Thyroid gland (tissue), 4 donors: ENCODE measurements at regions not wholly inside any gene's neighbourhood (a gene's known extent, or its start where the extent isn't known, plus 50 kb on each side); places are given as distances from the start of the nearest gene placed in this dataset.
"Not testable (repeated sequence)": the region's sequence is repeated elsewhere in the genome, so short reads cannot be mapped to it uniquely, and the experiment has no call there.

ENCODE experiments used
- DNase-seq, 2 donors: peaks; one replicate each; pipeline ENCODE4 v3.0.0-alpha.2; 2019
- H3K27ac ChIP-seq, 3 donors: fragments of 200-600 bp; sonication (generic); 1 replicate in 2 of 3; 2 replicates in 1 of 3; pipeline ENCODE4 v1.5.1; 2016 to 2019; ENCODE audit warnings: mild to moderate bottlenecking in 1 of 3, moderate library complexity in 1 of 3
- H3K27me3 ChIP-seq: fragments of 200-600 bp; sonication (generic); one replicate; pipeline ENCODE4 v1.5.1; 2019
- H3K36me3 ChIP-seq, 2 donors: fragments of 200-600 bp; sonication (generic); one replicate each; pipeline ENCODE4 v1.5.1; 2016 to 2019
- H3K4me1 ChIP-seq, 2 donors: fragments of 200-600 bp; sonication (generic); one replicate each; pipeline ENCODE4 v1.5.1; 2017 to 2019
- H3K4me3 ChIP-seq, 3 donors: fragments of 200-600 bp; sonication (generic); replicated peaks in 1 of 3; 1 replicate in 2 of 3; 2 replicates in 1 of 3; pipeline ENCODE4 v1.5.1; 2016; ENCODE audit warnings: mild to moderate bottlenecking in 1 of 3
- H3K9me3 ChIP-seq: fragments of 200-600 bp; sonication (generic); one replicate; pipeline ENCODE4 v1.5.1; 2017
- POLR2A ChIP-seq, 2 donors: fragments of 450-650 bp; IDR thresholded peaks; one replicate each; pipeline ENCODE4 v1.6.1; 2017; ENCODE audit warnings: antibody characterized with exemption in 2 of 2, mild to moderate bottlenecking in 2 of 2, moderate library complexity in 1 of 2
- WGBS, 2 donors: methylation state at CpG; one replicate each; pipeline ENCODE4 v1.1.5; 2017; 5-methylcytosine and 5-hydroxymethylcytosine counted together
- intact Hi-C: fragments of 100-400 bp; cut with DNase I; formaldehyde crosslinking; loops from one replicate; pipeline ENCODE4 v1.15.1; 2023
- TF ChIP-seq, protein P1 (sequence below), 6 experiments: fragments of 200-600 bp in 3 of 6; fragments of 450-650 bp in 3 of 6; sonication (generic) in 3 of 6; IDR thresholded peaks; one replicate each; pipeline ENCODE4 v1.5.1; 2016 to 2019; ENCODE audit warnings: antibody characterized with exemption in 6 of 6, mild to moderate bottlenecking in 2 of 6, inconsistent platforms in 1 of 6, moderate library complexity in 1 of 6

DNA sequence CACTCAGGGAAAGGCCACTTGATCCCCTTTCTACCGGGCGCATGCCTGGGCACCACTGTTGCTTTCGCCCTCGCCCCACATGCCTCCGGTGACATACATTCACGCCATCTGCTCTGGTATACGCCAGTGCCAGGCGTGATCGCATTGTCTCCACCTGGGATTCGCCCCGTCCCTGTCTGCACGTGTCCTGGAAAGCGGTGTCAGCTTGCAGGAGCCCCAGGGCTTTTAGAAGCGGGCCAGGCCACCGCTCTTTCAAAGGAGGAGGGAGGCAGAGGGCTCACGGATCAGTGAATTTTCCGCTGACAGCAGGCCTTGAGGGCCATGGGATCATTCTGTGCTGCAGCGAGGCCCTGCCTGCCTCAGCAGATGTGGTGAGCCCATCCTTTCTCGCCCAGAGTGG, 706.1 kb downstream of the KCNJ18 start:
- H3K4me3 ChIP-seq, H3K27ac ChIP-seq, H3K9me3 ChIP-seq, DNase-seq, H3K27me3 ChIP-seq, H3K36me3 ChIP-seq, H3K4me1 ChIP-seq, intact Hi-C loops: not testable (repeated sequence)
- WGBS, 2 donors, result 83% methylated on average over 8 of the region's 19 CpGs; no CpG with 5 or more reads in 1 of the 2 donors

DNA sequence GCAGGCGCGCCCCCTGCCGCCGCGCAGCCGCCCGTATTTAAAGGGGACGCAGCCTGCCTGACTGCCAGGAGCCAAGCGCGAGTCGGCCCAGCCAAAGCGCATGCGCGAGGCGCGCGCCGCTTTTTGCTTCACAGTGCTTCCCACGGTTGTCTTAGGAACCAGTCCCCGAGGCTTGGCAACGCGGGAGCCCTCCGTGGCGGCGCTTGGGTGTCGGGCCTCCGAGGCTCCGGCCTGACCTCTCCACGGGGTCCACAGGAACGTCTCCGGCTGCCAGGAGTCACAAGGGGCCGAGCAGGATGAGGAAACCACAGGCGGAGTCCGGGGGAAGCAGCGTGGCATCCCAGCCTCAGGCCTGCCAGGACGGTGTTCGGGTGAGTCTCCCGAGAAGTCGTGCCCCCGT, 706.7 kb downstream of the KCNJ18 start:
- H3K36me3 ChIP-seq, H3K9me3 ChIP-seq, DNase-seq, H3K27me3 ChIP-seq, intact Hi-C loops, H3K27ac ChIP-seq, H3K4me1 ChIP-seq, H3K4me3 ChIP-seq: not testable (repeated sequence)
- no CpG with 5 or more reads among the region's 40 CpGs for WGBS, 2 donors

DNA sequence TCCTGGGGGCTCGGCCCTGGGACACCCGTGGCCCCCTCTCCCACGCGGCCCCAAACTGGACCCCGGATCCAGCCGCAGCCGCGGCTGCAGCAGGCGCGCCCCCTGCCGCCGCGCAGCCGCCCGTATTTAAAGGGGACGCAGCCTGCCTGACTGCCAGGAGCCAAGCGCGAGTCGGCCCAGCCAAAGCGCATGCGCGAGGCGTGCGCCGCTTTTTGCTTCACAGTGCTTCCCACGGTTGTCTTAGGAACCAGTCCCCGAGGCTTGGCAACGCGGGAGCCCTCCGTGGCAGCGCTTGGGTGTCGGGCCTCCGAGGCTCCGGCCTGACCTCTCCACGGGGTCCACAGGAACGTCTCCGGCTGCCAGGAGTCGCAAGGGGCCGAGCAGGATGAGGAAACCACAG, 712.8 kb downstream of the KCNJ18 start:
- intact Hi-C loops, DNase-seq: not testable (repeated sequence)
- no CpG with 5 or more reads among the region's 39 CpGs for WGBS, 2 donors

DNA sequence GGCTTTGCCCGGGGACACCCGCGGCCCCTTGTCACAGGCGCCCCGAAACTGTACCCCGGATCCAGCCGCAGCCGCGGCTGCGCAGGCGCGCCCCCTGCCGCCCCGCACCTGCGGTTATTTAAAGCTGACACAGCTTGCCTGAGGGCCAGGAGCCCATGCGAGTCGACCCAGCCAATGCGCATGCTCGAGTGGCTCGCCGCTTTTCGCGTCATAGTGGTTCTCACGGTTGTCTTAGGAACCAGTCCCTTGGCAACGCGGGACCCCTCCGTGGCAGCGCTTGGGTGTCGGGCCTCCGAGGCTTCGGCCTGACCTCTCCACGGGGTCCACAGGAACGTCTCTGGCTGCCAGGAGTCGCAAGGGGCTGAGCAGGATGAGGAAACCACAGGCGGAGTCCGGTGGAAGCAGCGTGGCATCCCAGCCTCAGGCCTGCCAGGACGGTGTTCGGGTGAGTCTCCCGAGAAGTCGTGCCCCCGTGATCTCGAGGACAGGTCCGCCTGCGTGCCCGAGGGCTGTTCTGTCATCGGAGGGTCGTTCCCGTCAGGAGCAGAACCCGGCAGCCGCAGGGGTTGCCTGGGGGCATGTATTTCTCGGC, 716.9 kb downstream of the KCNJ18 start:
- H3K36me3 ChIP-seq, result no peaks in the 10 kb centered on the region
- H3K4me1 ChIP-seq, result no peaks in the 10 kb centered on the region
- H3K27me3 ChIP-seq, result no peaks in the 10 kb centered on the region
- intact Hi-C loops, result no loop called here
- no peak overlapping the region for H3K4me3 ChIP-seq
- no peak for DNase-seq
- H3K27ac ChIP-seq, result no peak overlapping the region
- TF ChIP-seq POLR2A (IDR thresholded peaks at IDR 0.05), result no peak
- TF ChIP-seq, protein P1, sequence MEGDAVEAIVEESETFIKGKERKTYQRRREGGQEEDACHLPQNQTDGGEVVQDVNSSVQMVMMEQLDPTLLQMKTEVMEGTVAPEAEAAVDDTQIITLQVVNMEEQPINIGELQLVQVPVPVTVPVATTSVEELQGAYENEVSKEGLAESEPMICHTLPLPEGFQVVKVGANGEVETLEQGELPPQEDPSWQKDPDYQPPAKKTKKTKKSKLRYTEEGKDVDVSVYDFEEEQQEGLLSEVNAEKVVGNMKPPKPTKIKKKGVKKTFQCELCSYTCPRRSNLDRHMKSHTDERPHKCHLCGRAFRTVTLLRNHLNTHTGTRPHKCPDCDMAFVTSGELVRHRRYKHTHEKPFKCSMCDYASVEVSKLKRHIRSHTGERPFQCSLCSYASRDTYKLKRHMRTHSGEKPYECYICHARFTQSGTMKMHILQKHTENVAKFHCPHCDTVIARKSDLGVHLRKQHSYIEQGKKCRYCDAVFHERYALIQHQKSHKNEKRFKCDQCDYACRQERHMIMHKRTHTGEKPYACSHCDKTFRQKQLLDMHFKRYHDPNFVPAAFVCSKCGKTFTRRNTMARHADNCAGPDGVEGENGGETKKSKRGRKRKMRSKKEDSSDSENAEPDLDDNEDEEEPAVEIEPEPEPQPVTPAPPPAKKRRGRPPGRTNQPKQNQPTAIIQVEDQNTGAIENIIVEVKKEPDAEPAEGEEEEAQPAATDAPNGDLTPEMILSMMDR (IDR thresholded peaks at IDR 0.05), result no peak
- WGBS, 2 donors, result 78 to 80% methylated on average over 8 to 22 of the region's 52 CpGs
- no peaks in the 10 kb centered on the region for H3K9me3 ChIP-seq

More for the DNA sequence above, 712.8 kb downstream of the KCNJ18 start:
- not testable (repeated sequence) for H3K9me3 ChIP-seq, H3K27me3 ChIP-seq, H3K36me3 ChIP-seq, H3K4me3 ChIP-seq, H3K27ac ChIP-seq, H3K4me1 ChIP-seq

DNA sequence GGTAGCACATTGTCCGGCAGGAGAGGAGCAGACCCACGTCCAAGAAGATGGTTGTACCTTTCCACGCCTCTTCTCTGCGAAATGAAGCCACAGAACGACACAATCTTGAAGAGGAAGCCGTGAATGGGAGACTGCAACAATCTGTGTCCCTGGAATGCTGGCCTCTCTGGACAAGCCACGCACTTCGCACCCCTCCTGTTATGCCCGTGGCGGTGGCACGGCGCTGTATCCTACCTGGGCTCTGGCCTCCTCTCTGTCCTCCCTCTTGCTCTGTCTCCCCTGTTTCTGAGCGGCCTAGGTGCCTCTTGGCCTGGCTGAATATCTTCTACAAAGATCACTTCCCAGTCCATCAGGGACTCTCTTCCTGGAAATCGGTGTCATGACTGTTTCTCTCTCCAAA, 717.8 kb downstream of the KCNJ18 start:
- H3K27me3 ChIP-seq, result no peaks in the 10 kb centered on the region
- H3K36me3 ChIP-seq, result no peaks in the 10 kb centered on the region
- DNase-seq, result no peak
- TF ChIP-seq, protein P1 (IDR thresholded peaks at IDR 0.05), result no peak
- no peak for TF ChIP-seq POLR2A (IDR thresholded peaks at IDR 0.05)
- H3K4me1 ChIP-seq, result no peaks in the 10 kb centered on the region
- WGBS, 2 donors, result 72 to 74% methylated on average over 13 to 14 of the region's 14 CpGs
- H3K4me3 ChIP-seq, result no peak overlapping the region
- H3K27ac ChIP-seq, result no peak overlapping the region
- no peaks in the 10 kb centered on the region for H3K9me3 ChIP-seq
- intact Hi-C loops, result no loop called here

DNA sequence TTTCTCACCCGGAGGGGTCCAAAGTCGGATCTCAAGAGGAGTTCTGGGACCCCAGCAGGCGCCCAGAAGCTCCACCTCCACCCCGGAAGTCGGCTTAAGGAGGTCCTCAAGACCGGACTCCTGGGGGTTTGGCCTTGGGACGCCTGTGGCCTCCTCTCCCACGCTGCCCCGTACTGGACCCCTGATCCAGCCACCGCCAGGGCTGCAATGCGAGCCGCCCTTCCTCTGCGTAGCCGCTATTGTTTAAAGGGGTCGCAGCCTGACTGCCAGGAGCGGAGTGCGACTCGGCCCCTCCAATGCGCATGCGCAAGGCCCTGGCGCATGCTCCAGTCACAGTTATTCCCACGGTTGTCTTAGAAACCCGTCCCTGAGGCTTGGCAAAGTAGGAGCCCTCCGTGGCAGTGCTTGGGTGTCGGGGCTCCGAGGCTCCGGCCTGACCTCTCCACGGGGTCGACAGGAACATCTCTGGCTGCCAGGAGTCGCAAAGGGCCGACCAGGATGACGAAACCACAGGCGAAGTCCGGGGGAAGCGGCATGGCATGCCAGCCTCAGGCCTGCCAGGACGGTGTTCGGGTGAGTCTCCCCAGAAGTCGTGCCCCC, 719.0 kb downstream of the KCNJ18 start:
- intact Hi-C loops, result no loop called here
- Histone ChIP-seq H3K4me1 (no peaks in the 10 kb centered on the region), H3K27me3 (no peaks in the 10 kb centered on the region), H3K4me3 (no peak overlapping the region), H3K9me3 (no peaks in the 10 kb centered on the region), H3K36me3 (no peaks in the 10 kb centered on the region), H3K27ac (no peak overlapping the region)
- no peak for DNase-seq
- WGBS, 2 donors, result 72 to 77% methylated on average over 15 to 25 of the region's 38 CpGs
- no peak for TF ChIP-seq POLR2A (IDR thresholded peaks at IDR 0.05)
- TF ChIP-seq, protein P1 (IDR thresholded peaks at IDR 0.05), result no peak
